ENCODE measurements at regions not wholly inside any gene's neighbourhood (a gene's known extent, or its start where the extent isn't known, plus 50 kb on each side); places are given as distances from the start of the nearest gene placed in this dataset.

- no peak for TF ChIP-seq ZNF280C (tag by site-specific recombination; IDR thresholded peaks at IDR 0.05)
Observed at GRCh38 chr13:55990631-55991030, 1150.1 kb upstream of the PRR20A start (continued).

GRCh38 chr13:55991666-55992065, 1149.1 kb upstream of the PRR20A start:
- POLR2A ChIA-PET: no interaction called here
- Histone ChIP-seq H3K4me3 (ENCODE audit: low read depth, low read length) (no peak overlapping the region), H3K36me3 (ENCODE audit: control insufficient read depth in 2 of 2, insufficient read depth in 1 of 2, low read length in 2 of 2) (no peaks in the 10 kb centered on the region), H3K27ac (ENCODE audit: extremely low read depth, low read depth, low read length) (no peak overlapping the region), H3K9me3 (ENCODE audit: control insufficient read depth, insufficient read depth, low read depth, low read length) (no peaks in the 10 kb centered on the region), H3K4me1 (ENCODE audit: control insufficient read depth, insufficient read depth, low read length) (no peaks in the 10 kb centered on the region)
- CTCF ChIA-PET: no interaction called here
- TF ChIP-seq ZNF549 (tag by site-specific recombination; IDR thresholded peaks at IDR 0.05) (no peak), ZNF248 (tag by site-specific recombination; IDR thresholded peaks at IDR 0.05) (no peak), ZNF513 (tag by site-specific recombination; IDR thresholded peaks at IDR 0.05) (no peak)

GRCh38 chr13:55992145-55992544, 1148.6 kb upstream of the PRR20A start:
- H3K9me3 ChIP-seq (ENCODE audit: control insufficient read depth, insufficient read depth, low read depth, low read length): no peaks in the 10 kb centered on the region
- no peak overlapping the region for H3K27ac ChIP-seq (ENCODE audit: extremely low read depth, low read depth, low read length)
- CTCF ChIA-PET: no interaction called here
- no peaks in the 10 kb centered on the region for H3K4me1 ChIP-seq (ENCODE audit: control insufficient read depth, insufficient read depth, low read length)
- POLR2A ChIA-PET: no interaction called here
- no peaks in the 10 kb centered on the region for H3K36me3 ChIP-seq (ENCODE audit: control insufficient read depth in 2 of 2, insufficient read depth in 1 of 2, low read length in 2 of 2)
- TF ChIP-seq SP2 (tag by site-specific recombination; IDR thresholded peaks at IDR 0.05): no peak
- TF ChIP-seq ZNF366 (tag by site-specific recombination; conservative IDR thresholded peaks at IDR 0.05): no peak
- TF ChIP-seq ZNF639 (tag by site-specific recombination; IDR thresholded peaks at IDR 0.05): no peak
- no peak for TF ChIP-seq ZNF776 (tag by site-specific recombination; IDR thresholded peaks at IDR 0.05; ENCODE audit: borderline replicate concordance)
- no peak overlapping the region for H3K4me3 ChIP-seq (ENCODE audit: low read depth, low read length)

- CTCF ChIA-PET: interaction anchor here (0.5 to 1.0 kb wide), 5 partner anchors 16 to 575 kb away, joined by 3 to 4 read pairs (median 3); no protein-coding TSS in a partner anchor
- H3K27ac ChIP-seq (ENCODE audit: extremely low read depth, low read depth, low read length): no peak overlapping the region
- TF ChIP-seq ZNF549 (tag by site-specific recombination; IDR thresholded peaks at IDR 0.05): no peak
- no peak for TF ChIP-seq ZXDB (tag by site-specific recombination; IDR thresholded peaks at IDR 0.05)
- no peak for TF ChIP-seq ZNF555 (tag by site-specific recombination; conservative IDR thresholded peaks at IDR 0.05)
- no peak for TF ChIP-seq ZNF292 (tag by site-specific recombination; IDR thresholded peaks at IDR 0.05; ENCODE audit: borderline replicate concordance, low read depth)
- no peak for TF ChIP-seq MYNN (tag by site-specific recombination; IDR thresholded peaks at IDR 0.05; ENCODE audit: borderline replicate concordance)
- no peak for TF ChIP-seq ZSCAN5A (tag by site-specific recombination; IDR thresholded peaks at IDR 0.05)
- no peak for TF ChIP-seq ZNF16 (tag by site-specific recombination; IDR thresholded peaks at IDR 0.05; ENCODE audit: low read depth)
- no peak for TF ChIP-seq ZNF561 (tag by site-specific recombination; IDR thresholded peaks at IDR 0.05; ENCODE audit: borderline replicate concordance)
- no peak for TF ChIP-seq ZNF175 (tag by site-specific recombination; IDR thresholded peaks at IDR 0.05)
- no peak for TF ChIP-seq EGR2 (tag by site-specific recombination; IDR thresholded peaks at IDR 0.05; ENCODE audit: low read depth)
- TF ChIP-seq ZNF791 (tag by site-specific recombination; IDR thresholded peaks at IDR 0.05): no peak
- no peak for TF ChIP-seq ZNF23 (tag by site-specific recombination; IDR thresholded peaks at IDR 0.05; ENCODE audit: borderline replicate concordance)
- TF ChIP-seq ZNF280D (tag by site-specific recombination; IDR thresholded peaks at IDR 0.05): no peak
- TF ChIP-seq ZNF169 (tag by site-specific recombination; IDR thresholded peaks at IDR 0.05): no peak
Observed at GRCh38 chr13:55999709-56000108, 1141.0 kb upstream of the PRR20A start.

More at GRCh38 chr13:55999709-56000108, 1141.0 kb upstream of the PRR20A start:
- no peaks in the 10 kb centered on the region for H3K36me3 ChIP-seq (ENCODE audit: control insufficient read depth in 2 of 2, insufficient read depth in 1 of 2, low read length in 2 of 2)
- POLR2A ChIA-PET: no interaction called here
- H3K9me3 ChIP-seq (ENCODE audit: control insufficient read depth, insufficient read depth, low read depth, low read length): no peaks in the 10 kb centered on the region
- no peaks in the 10 kb centered on the region for H3K4me1 ChIP-seq (ENCODE audit: control insufficient read depth, insufficient read depth, low read length)
- H3K4me3 ChIP-seq (ENCODE audit: low read depth, low read length): no peak overlapping the region
